Activated effector memory CD4-positive, alpha-beta T cell treated with Interleukin-2 at 50 U/mL for 16 hours (primary cell): ENCODE measurements at regions not wholly inside any gene's neighbourhood (a gene's known extent, or its start where the extent isn't known, plus 50 kb on each side); places are given as distances from the start of the nearest gene placed in this dataset.
"Not testable (repeated sequence)": the region's sequence is repeated elsewhere in the genome, so short reads cannot be mapped to it uniquely, and the experiment has no call there.

ENCODE experiments used
- DNase-seq: peaks from one replicate; pipeline ENCODE4 v3.0.0-alpha.2; 2020

- DNase-seq, result no peak
Observed at GRCh38 chr11:115607621-115608221, 103.5 kb upstream of the CADM1 start.

DNA sequence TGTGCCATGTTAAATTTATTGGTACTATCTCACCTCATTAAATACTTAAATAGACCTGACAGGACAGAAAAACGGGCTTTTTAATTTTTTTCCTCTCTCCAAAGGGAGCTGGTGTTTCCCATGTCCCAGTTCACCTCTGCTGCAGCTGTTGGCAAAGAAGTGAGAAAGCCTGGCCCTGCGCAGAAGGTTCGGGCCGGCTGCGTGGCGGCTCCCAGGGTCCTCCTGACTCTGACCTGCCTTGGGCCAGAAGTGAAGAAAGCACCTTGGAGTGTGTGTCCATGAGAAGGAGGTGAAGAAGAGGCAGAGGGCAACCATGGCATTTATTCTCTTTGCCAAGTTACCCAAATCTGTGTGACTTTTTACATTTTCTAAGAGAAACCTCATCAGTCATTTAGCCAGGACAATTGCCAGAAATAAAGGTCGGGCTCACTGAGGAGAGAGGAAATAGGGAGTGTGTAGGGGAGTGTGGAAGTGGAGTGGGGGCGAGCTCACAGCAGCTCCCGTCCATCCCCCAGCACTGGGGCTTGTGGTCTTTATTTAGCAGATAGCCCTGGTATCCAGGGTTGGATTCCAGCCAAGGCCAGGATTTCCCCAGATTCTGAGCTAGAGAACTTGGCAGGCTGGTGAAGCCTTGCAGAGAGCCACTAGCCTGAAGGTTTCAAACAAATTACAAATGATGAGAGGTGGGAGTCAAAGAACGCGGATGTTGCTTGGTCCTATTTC, 102.4 kb upstream of the CADM1 start:
- no peak for DNase-seq

DNA sequence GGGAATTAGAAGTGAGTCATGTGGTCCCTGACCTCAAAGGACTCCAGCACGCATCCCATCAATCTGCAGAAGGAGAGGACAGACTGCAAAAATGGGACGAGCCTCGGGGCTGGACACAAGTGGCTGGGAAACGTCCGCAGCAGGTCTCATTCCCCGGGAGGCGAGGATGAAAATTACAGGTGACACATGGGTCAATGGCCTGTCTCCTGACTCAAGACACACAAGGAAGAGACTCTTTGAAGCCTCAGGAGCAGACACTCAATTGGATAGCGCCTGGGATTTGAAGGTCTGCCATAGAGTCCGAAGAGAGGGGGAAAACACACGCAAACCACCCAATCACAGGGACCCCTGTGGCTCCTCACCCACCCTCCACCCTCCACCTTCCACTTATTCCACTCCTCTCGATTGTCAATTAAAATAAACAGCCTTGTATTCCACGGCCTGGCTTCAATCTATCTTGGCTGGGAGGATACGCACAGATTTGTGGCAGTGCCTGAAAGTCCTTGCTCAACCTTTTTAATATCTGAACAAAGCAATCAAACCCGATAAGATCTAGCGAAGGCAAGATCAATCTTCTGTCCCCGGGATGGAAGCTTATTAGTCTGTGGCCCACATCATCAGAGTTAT, 101.8 kb upstream of the CADM1 start:
- DNase-seq, result no peak

GRCh38 chr11:115605397-115605796, 101.2 kb upstream of the CADM1 start:
- not testable (repeated sequence) for DNase-seq

GRCh38 chr11:115599125-115599524, 94.9 kb upstream of the CADM1 start:
- DNase-seq, result no peak

DNA sequence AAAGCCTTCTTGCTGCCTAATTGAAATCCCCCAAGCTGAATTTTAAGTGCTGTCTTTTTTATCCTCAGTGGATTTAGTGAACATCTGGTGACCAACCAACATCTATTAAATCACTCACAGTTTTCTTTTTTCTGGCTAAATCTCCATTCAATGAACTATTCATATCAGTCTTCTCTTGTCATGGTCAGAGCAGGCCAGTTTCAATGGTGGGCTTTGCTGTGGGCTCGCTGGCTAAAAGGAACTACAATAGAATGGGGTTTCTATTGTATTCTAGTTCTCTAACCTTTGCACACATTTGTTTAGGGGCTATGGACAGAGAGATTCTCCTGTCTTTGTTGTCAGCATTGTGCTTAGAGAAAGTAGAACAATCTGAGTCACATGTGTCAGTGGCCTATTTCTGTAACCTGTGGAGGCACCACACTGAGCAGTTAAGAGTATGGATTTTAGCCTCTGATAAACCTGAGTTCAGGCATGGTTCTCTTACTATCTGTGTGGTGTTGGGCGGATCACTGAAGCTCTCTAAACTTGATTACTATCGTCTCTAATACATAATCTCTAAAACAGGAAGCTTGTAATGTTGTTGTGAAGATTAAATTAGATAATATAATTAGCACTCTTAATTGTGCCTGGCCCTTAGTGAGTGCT, 94.2 kb upstream of the CADM1 start:
- no peak for DNase-seq

DNA sequence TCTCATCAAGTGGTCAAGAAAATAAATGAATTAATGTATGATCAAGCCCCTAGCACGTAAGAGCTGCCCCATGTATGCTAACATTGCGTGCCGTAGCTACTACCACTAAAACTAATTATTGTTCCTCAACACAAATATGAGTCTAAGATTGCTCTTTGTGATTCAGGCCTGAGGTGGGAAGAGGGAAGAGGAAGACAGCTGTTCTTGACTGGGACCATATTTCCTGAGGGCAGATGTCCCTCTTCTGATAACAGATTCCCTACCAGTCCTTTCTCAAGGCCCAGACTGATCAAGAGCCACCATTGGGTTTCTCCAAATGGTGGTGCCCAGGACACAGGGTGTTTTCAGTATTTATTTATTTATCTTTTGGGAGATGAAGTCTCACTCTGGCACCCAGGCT, 87.2 kb upstream of the CADM1 start:
- DNase-seq, result no peak

DNA sequence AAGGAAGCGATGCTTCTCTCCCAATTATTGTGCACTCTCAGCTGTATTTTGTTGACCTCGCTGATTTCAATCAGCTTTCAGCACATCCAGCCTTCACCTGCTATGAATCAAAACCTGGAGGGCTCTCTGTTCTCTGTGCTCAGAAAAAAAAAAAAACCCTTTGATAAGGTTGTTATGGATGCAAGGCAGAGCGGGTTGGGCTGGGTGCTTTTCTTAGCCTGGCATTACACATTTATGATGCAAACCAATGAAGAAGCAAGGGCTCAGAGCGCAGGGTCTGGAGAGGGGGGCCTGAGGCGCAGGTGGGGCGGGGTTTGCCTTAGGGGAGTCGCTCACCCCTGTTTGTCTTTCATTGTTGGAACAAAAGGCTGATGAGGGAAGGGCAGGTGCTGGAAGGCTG, 86.0 kb upstream of the CADM1 start:
- DNase-seq, result no peak

DNA sequence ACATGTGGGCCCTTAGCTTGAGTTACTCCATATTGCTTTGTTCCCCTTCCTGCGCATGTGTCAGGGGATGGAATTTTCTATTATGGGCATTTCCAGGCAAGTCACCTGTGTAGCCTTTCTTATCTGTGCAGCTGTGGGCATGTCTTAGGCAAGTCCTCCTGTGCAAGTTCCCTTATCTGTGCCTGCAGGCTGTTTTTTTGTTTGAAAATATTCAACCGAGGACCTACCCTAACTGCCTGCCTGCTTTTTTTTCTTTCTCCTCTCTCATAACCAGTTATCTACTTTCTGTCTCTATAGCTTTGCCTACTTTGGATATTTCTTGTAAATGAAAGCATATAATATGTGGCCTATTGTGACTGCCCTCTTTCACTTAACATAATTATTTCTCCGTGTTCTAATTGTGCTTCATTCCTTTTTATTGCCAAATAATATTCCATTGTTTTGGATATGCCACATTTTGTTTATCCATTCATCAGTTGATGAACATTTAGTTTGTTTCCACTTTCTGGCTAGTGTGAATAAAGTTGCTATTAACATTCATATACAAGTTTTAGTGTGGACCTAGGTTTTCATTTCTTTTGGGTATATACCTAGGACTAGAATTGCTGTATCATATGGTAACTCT, 83.6 kb upstream of the CADM1 start:
- DNase-seq, result no peak

DNA sequence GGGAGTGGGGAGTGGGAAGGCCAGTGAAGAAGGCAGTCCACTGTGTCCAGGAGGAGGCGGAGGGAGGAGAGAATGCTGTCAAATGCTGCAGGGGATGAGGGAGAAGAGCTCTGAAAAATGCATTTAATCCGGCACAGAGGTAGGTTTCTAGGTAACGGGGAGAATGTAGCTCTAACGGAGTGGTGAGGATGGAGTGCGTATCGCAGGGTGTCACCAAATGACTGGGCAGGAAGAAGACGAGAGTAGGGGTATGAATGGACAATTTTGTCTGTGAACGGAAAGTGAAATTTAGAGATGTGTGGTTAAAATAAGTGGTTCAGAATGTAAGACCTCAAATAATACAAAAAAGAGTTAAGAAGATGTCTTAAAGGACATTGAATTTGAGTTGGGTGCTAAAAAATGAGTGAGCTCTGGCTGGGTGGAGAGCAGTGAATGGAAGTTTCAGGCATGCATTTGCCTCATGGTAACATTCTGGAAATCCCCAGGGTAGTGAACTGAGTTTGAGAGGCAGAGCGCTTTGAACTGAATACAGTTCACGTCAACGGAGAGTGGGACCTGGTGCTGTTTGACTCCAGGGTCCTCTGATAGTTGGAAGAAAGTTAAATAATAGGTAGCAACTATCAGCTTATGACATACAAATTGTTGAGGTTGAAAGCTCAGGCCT, 81.3 kb upstream of the CADM1 start:
- no peak for DNase-seq

GRCh38 chr11:115581871-115582639, 77.8 kb upstream of the CADM1 start:
- no peak for DNase-seq

- no peak for DNase-seq
Observed at GRCh38 chr11:115580927-115581680, 76.9 kb upstream of the CADM1 start.

GRCh38 chr11:115580416-115580815, 76.2 kb upstream of the CADM1 start:
- DNase-seq, result no peak

DNA sequence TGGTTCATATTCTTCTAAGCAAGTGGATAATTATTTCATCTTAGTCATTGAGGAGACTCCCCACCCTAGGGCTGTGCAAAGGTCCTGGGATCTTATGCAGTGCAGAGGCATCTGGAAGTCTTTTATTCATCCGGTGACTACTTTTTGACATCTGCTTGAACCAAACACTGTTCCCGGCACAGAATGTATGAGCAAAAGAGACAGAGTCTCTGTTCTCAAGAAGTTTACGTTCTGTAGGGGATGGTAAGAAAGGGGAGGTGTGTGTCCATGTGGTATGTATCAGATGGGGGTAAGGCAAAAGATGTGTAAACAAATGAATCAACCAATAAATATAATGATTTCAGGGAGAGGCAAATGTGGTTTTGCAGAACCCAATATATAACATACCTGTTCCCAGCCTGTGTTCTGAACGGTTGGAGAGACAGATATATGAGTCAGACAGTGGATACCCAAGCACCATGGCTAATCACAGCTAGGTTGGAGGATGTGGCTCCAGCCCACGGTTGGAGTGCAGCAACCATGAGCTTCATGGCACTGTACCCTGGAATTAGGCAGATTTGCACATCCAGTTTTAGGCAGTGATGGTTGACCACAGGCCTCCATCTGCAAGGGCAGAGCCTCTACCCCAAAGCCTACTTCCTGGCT, 75.1 kb upstream of the CADM1 start:
- DNase-seq, result no peak

DNA sequence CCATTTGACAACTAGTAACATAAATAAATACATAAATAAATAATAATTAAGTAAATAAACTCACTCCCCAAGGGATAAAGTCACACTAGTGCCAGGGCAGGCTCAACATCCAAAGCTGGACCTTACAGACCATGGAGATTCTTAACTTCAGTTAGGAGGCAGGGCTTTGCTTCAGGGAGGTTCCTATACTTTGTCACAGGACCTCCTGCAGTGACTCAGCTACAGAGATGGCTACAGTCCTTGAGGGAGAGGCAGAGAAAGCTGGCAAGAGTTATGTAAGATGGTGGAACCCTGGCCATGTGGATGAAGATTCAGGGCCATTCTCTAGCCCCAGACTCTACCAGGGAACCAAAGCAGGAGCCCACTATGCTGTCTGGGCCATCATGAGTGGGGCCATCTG, 74.1 kb upstream of the CADM1 start:
- no peak for DNase-seq

DNA sequence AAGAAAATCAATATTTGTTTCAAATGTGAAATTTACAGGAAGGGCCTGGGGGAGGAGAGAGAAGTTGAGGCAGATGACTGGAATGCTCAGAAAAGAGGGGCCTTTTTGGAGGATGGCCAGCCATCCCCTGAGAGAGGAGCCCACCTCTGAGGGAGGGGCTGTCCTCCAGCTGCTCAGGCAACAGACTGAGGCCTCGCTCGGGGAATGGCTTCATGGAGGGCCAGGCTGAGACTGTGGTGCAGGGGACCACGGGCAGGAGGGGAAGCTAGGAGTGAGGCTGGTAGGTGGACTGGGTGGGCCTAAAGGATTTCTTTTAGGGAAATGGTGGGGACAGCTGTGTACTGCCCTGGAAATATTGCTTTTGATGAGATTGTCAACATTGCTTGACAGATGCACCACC, 73.5 kb upstream of the CADM1 start:
- DNase-seq, result no peak

- no peak for DNase-seq
Observed at GRCh38 chr11:115576606-115577380, 72.6 kb upstream of the CADM1 start.

DNA sequence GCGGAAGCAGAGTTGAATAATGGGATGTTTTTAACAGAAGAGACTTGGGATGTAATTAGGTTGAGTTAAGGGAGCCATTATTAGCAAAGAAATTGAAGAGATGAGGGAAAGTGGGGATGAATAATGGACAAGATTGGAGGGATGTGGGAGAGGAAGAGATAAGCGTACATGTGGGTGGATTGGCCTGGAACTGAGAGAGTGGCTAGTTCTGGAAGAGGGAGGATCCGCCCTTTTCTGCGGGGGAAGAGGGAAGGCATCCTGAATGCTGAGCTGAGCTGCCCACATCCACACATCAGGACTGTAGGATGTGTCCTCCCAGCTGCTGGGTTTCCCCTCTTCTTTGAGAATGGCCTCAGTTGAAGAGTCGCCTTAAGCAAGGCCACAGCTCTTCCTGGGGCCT, 68.3 kb upstream of the CADM1 start:
- DNase-seq, result no peak

- DNase-seq, result no peak
Observed at GRCh38 chr11:115566180-115566764, 62.1 kb upstream of the CADM1 start.

GRCh38 chr11:115564851-115565250, 60.6 kb upstream of the CADM1 start:
- DNase-seq, result no peak
